NB4 (cell line): ENCODE measurements at regions not wholly inside any gene's neighbourhood (a gene's known extent, or its start where the extent isn't known, plus 50 kb on each side); places are given as distances from the start of the nearest gene placed in this dataset.

Experiments used
- POLR2A ChIP-seq: IDR thresholded peaks from 2 replicates; pipeline ENCODE4 v1.6.1; 2011; ENCODE audit warnings: mild to moderate bottlenecking; ENCODE audit not compliant: insufficient read length; ENCODE audit errors: extremely low read depth
- TF ChIP-seq, protein P1 (sequence below): IDR thresholded peaks from one replicate; pipeline ENCODE4 v1.5.1; 2012; ENCODE audit warnings: low read depth, low read length
- TF ChIP-seq, protein P2 (sequence below): IDR thresholded peaks from 2 replicates; pipeline ENCODE4 v1.6.1; 2011; ENCODE audit warnings: low read depth, low read length

DNA sequence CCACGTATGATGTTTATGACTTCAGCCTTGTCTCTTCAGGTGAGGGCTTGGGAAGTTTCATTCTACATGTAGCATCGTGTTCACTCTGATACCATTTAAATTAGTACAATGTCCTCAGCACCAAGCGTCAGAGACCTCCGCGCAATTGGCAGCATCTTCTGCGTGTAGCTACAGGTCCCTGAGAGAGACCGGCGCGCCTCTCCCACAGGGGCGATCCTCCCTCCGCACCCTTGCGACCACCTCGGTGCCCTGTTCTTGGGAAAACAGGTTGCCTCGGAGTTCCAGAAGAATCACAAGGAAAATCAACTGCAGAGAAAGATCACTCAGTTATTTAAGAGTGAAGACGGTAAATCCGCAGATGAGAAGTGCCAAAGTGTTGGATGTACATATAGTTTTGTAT, 206.2 kb downstream of the GATA3 start:
- TF ChIP-seq, protein P1, sequence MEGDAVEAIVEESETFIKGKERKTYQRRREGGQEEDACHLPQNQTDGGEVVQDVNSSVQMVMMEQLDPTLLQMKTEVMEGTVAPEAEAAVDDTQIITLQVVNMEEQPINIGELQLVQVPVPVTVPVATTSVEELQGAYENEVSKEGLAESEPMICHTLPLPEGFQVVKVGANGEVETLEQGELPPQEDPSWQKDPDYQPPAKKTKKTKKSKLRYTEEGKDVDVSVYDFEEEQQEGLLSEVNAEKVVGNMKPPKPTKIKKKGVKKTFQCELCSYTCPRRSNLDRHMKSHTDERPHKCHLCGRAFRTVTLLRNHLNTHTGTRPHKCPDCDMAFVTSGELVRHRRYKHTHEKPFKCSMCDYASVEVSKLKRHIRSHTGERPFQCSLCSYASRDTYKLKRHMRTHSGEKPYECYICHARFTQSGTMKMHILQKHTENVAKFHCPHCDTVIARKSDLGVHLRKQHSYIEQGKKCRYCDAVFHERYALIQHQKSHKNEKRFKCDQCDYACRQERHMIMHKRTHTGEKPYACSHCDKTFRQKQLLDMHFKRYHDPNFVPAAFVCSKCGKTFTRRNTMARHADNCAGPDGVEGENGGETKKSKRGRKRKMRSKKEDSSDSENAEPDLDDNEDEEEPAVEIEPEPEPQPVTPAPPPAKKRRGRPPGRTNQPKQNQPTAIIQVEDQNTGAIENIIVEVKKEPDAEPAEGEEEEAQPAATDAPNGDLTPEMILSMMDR: no peak
- no peak for TF ChIP-seq POLR2A
- TF ChIP-seq, protein P2, sequence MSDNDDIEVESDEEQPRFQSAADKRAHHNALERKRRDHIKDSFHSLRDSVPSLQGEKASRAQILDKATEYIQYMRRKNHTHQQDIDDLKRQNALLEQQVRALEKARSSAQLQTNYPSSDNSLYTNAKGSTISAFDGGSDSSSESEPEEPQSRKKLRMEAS: no peak
